Stimulated activated CD8-positive, alpha-beta memory T cell treated with anti-CD3 and anti-CD28 coated beads, Interleukin-15, amount 100 ng/mL, for 24 hours (primary cell): ENCODE measurements at regions not wholly inside any gene's neighbourhood (a gene's known extent, or its start where the extent isn't known, plus 50 kb on each side); places are given as distances from the start of the nearest gene placed in this dataset.

Source experiments
- DNase-seq: peaks from one replicate; pipeline ENCODE4 v3.0.0-alpha.2; 2020; ENCODE audit warnings: low read depth

GRCh38 chr15:93428807-93429351 is 339.9 kb upstream of the RGMA start:
- DNase-seq: no peak

GRCh38 chr15:93428150-93428549 is 339.1 kb upstream of the RGMA start:
- DNase-seq: no peak

- DNase-seq: no peak
These were observed 335.1 kb upstream of the RGMA start for GRCh38 chr15:93424131-93424530.

- DNase-seq: no peak
These were observed 333.5 kb upstream of the RGMA start for GRCh38 chr15:93422476-93422875.

GRCh38 chr15:93420477-93420876 is 331.5 kb upstream of the RGMA start:
- DNase-seq: no peak

- DNase-seq: no peak
These were observed 331.0 kb upstream of the RGMA start for GRCh38 chr15:93420050-93420452.

- DNase-seq: no peak
These were observed 329.6 kb upstream of the RGMA start for GRCh38 chr15:93418566-93418965.

GRCh38 chr15:93417631-93418030 is 328.6 kb upstream of the RGMA start:
- DNase-seq: no peak

GRCh38 chr15:93417156-93417555 is 328.1 kb upstream of the RGMA start:
- DNase-seq: no peak

GRCh38 chr15:93415576-93415975 is 326.6 kb upstream of the RGMA start:
- no peak for DNase-seq

- no peak for DNase-seq
These were observed 325.7 kb upstream of the RGMA start for GRCh38 chr15:93414576-93415231.

- DNase-seq: no peak
These were observed 324.7 kb upstream of the RGMA start for GRCh38 chr15:93413745-93414144.

GRCh38 chr15:93399121-93399520 is 310.1 kb upstream of the RGMA start:
- no peak for DNase-seq

- no peak for DNase-seq
These were observed 300.2 kb upstream of the RGMA start for GRCh38 chr15:93389211-93389610.

GRCh38 chr15:93384886-93385285 is 295.9 kb upstream of the RGMA start:
- no peak for DNase-seq

- DNase-seq: no peak
These were observed 293.3 kb upstream of the RGMA start for GRCh38 chr15:93382200-93382820.

GRCh38 chr15:93378558-93378957 is 289.5 kb upstream of the RGMA start:
- DNase-seq: no peak

- DNase-seq: no peak
These were observed 283.8 kb upstream of the RGMA start for GRCh38 chr15:93372865-93373223.

- DNase-seq: no peak
These were observed 283.3 kb upstream of the RGMA start for GRCh38 chr15:93372208-93372864.

- no peak for DNase-seq
These were observed 277.5 kb upstream of the RGMA start for GRCh38 chr15:93366387-93367100.

GRCh38 chr15:93362821-93363220 is 273.8 kb upstream of the RGMA start:
- no peak for DNase-seq

- DNase-seq: no peak
These were observed 273.2 kb upstream of the RGMA start for GRCh38 chr15:93362203-93362602.

- no peak for DNase-seq
These were observed 272.7 kb upstream of the RGMA start for GRCh38 chr15:93361703-93362102.
